OCI-LY1 (cell line): ENCODE measurements at regions not wholly inside any gene's neighbourhood (a gene's known extent, or its start where the extent isn't known, plus 50 kb on each side); places are given as distances from the start of the nearest gene placed in this dataset.

Experiments
- H2AFZ ChIP-seq: fragments of 200-600 bp; sonication (generic), shearing (Covaris generic); 2 replicates; pipeline ENCODE4 v1.6.0; 2014; ENCODE audit warnings: antibody characterized with exemption, mild to moderate bottlenecking, low read length
- H3F3A ChIP-seq: fragments of 200-600 bp; sonication (generic), shearing (Covaris generic); 2 replicates; pipeline ENCODE4 v1.6.0; 2014; ENCODE audit warnings: mild to moderate bottlenecking, antibody characterized with exemption, low read length, moderate library complexity; ENCODE audit not compliant: insufficient read depth
- H3K27ac ChIP-seq: fragments of 200-600 bp; sonication (generic); 2 replicates; pipeline ENCODE4 v1.5.1; 2014; ENCODE audit warnings: low read length, mixed run types, mild to moderate bottlenecking, low read depth; ENCODE audit not compliant: poor library complexity, severe bottlenecking
- H3K27me3 ChIP-seq: fragments of 200-600 bp; sonication (generic); 2 replicates; pipeline ENCODE4 v1.6.0; 2014; ENCODE audit warnings: antibody characterized with exemption, mild to moderate bottlenecking, low read length, moderate library complexity; ENCODE audit not compliant: insufficient read depth
- H3K36me3 ChIP-seq: fragments of 200-600 bp; sonication (generic); 2 replicates; pipeline ENCODE4 v1.6.1; 2014; ENCODE audit warnings: mild to moderate bottlenecking, antibody characterized with exemption, low read length, moderate library complexity, mixed read lengths; ENCODE audit not compliant: insufficient read depth
- H3K4me1 ChIP-seq: fragments of 200-600 bp; sonication (generic); 2 replicates; pipeline ENCODE4 v1.5.1; 2014; ENCODE audit warnings: mild to moderate bottlenecking, low read length, moderate library complexity; ENCODE audit not compliant: insufficient read depth, severe bottlenecking
- H3K4me2 ChIP-seq: fragments of 200-600 bp; sonication (generic), shearing (Covaris generic); 2 replicates; pipeline ENCODE4 v1.6.1; 2014; ENCODE audit warnings: low read length
- H3K4me3 ChIP-seq: fragments of 200-600 bp; sonication (generic); 2 replicates; pipeline ENCODE4 v1.5.1; 2014; ENCODE audit warnings: low read length, low read depth, mild to moderate bottlenecking, mixed read lengths; ENCODE audit not compliant: poor library complexity, severe bottlenecking
- H3K79me2 ChIP-seq: fragments of 200-600 bp; shearing (Covaris generic); 2 replicates; pipeline ENCODE4 v1.6.1; 2016; ENCODE audit warnings: mixed run types, low read length, mixed read lengths; ENCODE audit not compliant: insufficient read depth
- H3K9ac ChIP-seq: fragments of 200-600 bp; sonication (generic), shearing (Covaris generic); 2 replicates; pipeline ENCODE4 v1.6.1; 2014; ENCODE audit warnings: mild to moderate bottlenecking, low read length, mixed read lengths
- H3K9me2 ChIP-seq: fragments of 200-600 bp; sonication (generic), shearing (Covaris generic); 2 replicates; pipeline ENCODE4 v1.6.1; 2014; ENCODE audit warnings: low read depth, mild to moderate bottlenecking, low read length, mixed read lengths
- H3K9me3 ChIP-seq: fragments of 200-600 bp; shearing (Covaris generic); 2 replicates; pipeline ENCODE4 v1.6.1; 2014; ENCODE audit warnings: low read length, mixed read lengths
- H4K20me1 ChIP-seq: fragments of 200-600 bp; sonication (generic), shearing (Covaris generic); 2 replicates; pipeline ENCODE4 v1.6.0; 2016; ENCODE audit warnings: mild to moderate bottlenecking, low read length; ENCODE audit not compliant: insufficient read depth
- CTCF ChIP-seq: fragments of 200-600 bp; sonication (generic), shearing (Covaris generic); IDR thresholded peaks from 2 replicates; pipeline ENCODE4 v1.5.1; 2017; ENCODE audit warnings: mild to moderate bottlenecking, antibody characterized with exemption, low read length, moderate library complexity, mixed read lengths
- EZH2 ChIP-seq: fragments of 200-600 bp; sonication (generic), shearing (Covaris generic); IDR thresholded peaks from 2 replicates; pipeline ENCODE4 v1.8.0; 2017; ENCODE audit warnings: borderline replicate concordance, mixed run types, mild to moderate bottlenecking, antibody characterized with exemption, low read length, moderate library complexity, mixed read lengths

GRCh38 chr10:43979551-43979950 is 330.9 kb upstream of the ZNF32 start:
- Histone ChIP-seq H3K4me2 (no peak overlapping the region), H3K4me1 (no peaks in the 10 kb centered on the region), H4K20me1 (no peaks in the 10 kb centered on the region), H3K4me3 (no peak overlapping the region), H3K79me2 (no peaks in the 10 kb centered on the region), H3K36me3 (no peaks in the 10 kb centered on the region), H3K27me3 (no peaks in the 10 kb centered on the region), H3K9me2 (no peaks in the 10 kb centered on the region), H3K27ac (no peak overlapping the region), H2AFZ (no peak overlapping the region), H3F3A (no peaks in the 10 kb centered on the region), H3K9ac (no peak overlapping the region), H3K9me3 (no peaks in the 10 kb centered on the region)
- TF ChIP-seq CTCF (no peak), EZH2 (no peak)

- H3K4me3 ChIP-seq = no peak overlapping the region
- H3K79me2 ChIP-seq = no peaks in the 10 kb centered on the region
- no peaks in the 10 kb centered on the region for H3F3A ChIP-seq
- H3K27ac ChIP-seq = no peak overlapping the region
- H3K9me2 ChIP-seq = no peaks in the 10 kb centered on the region
- H2AFZ ChIP-seq = no peak overlapping the region
- TF ChIP-seq EZH2 = no peak
- no peak overlapping the region for H3K9ac ChIP-seq
- no peaks in the 10 kb centered on the region for H4K20me1 ChIP-seq
- no peak overlapping the region for H3K4me2 ChIP-seq
- no peaks in the 10 kb centered on the region for H3K36me3 ChIP-seq
- no peaks in the 10 kb centered on the region for H3K27me3 ChIP-seq
- no peaks in the 10 kb centered on the region for H3K4me1 ChIP-seq
- H3K9me3 ChIP-seq = no peaks in the 10 kb centered on the region
Measured at GRCh38 chr10:43978936-43979335, 330.3 kb upstream of the ZNF32 start.

GRCh38 chr10:43978091-43978490 is 329.4 kb upstream of the ZNF32 start:
- no peaks in the 10 kb centered on the region for H3K79me2 ChIP-seq
- no peaks in the 10 kb centered on the region for H3F3A ChIP-seq
- H3K36me3 ChIP-seq = no peaks in the 10 kb centered on the region
- no peak overlapping the region for H2AFZ ChIP-seq
- no peaks in the 10 kb centered on the region for H4K20me1 ChIP-seq
- no peak overlapping the region for H3K4me2 ChIP-seq
- H3K4me1 ChIP-seq = no peaks in the 10 kb centered on the region
- TF ChIP-seq EZH2 (no peak), CTCF (no peak)
- H3K9me2 ChIP-seq = no peaks in the 10 kb centered on the region
- H3K27ac ChIP-seq = no peak overlapping the region
- H3K4me3 ChIP-seq = no peak overlapping the region
- no peak overlapping the region for H3K9ac ChIP-seq
- H3K9me3 ChIP-seq = no peaks in the 10 kb centered on the region
- H3K27me3 ChIP-seq = no peaks in the 10 kb centered on the region

- TF ChIP-seq EZH2 (no peak), CTCF (no peak)
- Histone ChIP-seq H3K9me3 (no peaks in the 10 kb centered on the region), H3K9ac (no peak overlapping the region), H3K4me3 (no peak overlapping the region), H3K4me1 (no peaks in the 10 kb centered on the region), H3K36me3 (no peaks in the 10 kb centered on the region), H3K4me2 (no peak overlapping the region), H3K9me2 (no peaks in the 10 kb centered on the region), H3F3A (no peaks in the 10 kb centered on the region), H3K27ac (no peak overlapping the region), H4K20me1 (no peaks in the 10 kb centered on the region), H3K79me2 (no peaks in the 10 kb centered on the region), H3K27me3 (no peaks in the 10 kb centered on the region), H2AFZ (no peak overlapping the region)
Measured at GRCh38 chr10:43976292-43976691, 327.6 kb upstream of the ZNF32 start.
